HG02973 (cell line): ENCODE measurements at regions not wholly inside any gene's neighbourhood (a gene's known extent, or its start where the extent isn't known, plus 50 kb on each side); places are given as distances from the start of the nearest gene placed in this dataset.

Source experiments
- ATAC-seq: cut with Tn5 transposase; IDR thresholded peaks from one replicate; pipeline ENCODE4 v1.9.1; 2021; ENCODE audit warnings: moderate library complexity; ENCODE audit not compliant: unreplicated experiment

GRCh38 chr1:72693899-72694298, 411.6 kb upstream of the NEGR1 start:
- ATAC-seq, result no peak

DNA sequence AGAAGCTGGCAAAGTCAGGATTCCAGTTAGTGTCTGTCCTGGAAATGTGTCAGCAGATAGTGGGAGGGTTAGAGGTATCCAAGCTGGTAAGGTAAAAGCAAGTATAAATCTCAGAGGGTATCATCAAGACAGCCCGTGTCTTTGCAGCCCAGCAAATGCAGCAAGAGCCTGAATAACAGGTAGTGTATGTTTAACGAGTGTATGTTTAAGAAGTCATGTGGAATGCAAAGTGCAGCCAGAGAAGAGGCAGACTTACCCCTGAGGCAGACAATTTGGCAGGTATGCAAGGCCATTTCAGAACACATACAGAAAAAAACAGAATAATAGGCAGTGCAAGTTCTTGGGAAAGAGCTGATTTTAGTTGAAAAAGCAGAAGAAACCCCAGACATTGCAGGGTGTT, 411.0 kb upstream of the NEGR1 start:
- ATAC-seq, result no peak

GRCh38 chr1:72690871-72691270, 408.5 kb upstream of the NEGR1 start:
- no peak for ATAC-seq

- ATAC-seq, result no peak
These were observed 396.3 kb upstream of the NEGR1 start for GRCh38 chr1:72678683-72679082.

DNA sequence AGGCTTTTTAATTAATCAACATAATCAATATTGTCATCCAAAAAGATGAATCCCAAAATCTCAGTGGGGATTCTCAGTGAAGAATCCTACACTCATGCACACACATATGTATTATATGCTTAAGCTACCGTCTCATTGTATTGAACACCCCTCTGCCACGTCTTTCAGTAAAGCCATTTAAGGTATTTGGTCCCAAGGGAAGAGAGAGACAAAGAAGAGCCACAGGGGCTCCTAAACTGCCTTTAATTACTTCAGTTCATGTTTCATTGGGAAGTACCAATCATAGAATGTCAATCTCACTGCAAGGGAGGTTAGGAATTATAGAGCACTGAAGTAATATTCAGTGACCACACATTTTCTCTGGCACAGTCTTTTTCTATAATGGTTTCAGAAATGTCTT, 388.6 kb upstream of the NEGR1 start:
- no peak for ATAC-seq

DNA sequence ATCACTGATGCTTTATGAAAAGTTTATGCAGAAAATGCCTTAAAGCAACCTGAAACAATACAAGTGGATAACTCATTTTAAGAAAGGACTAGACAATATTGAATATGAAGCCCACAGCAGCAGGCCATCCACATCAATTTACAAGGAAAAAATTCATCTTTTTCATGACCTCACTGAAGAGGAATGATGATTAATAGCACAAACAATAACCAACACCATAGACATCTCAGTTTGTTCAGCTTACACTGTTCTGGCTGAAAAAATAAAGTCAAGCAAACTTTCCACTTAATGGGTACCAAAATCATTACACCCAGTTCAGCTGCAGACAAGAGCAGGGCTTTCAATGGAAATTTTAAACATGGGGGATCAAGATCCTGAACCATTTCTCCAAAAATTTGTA, 380.6 kb upstream of the NEGR1 start:
- ATAC-seq, result no peak

- no peak for ATAC-seq
These were observed 368.6 kb upstream of the NEGR1 start for GRCh38 chr1:72650843-72651435.

DNA sequence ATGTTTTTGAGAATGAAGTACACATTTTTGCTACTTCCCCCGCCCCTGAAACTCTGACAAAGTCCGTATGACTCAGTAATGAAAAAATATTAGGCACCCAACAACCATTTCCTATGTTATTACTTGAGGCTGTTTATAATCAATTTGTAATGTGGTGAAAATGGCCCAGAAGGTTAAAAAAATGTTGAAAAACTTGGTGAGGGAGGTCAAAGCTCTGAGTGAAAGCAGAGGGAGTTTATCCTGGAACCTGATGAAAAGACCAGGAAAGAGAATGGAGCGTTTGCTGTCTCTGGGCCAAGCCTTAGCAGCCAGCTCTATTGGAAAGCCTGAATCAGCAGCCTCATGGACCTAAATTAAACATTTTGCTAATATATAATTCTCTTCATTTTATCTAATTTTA, 367.7 kb upstream of the NEGR1 start:
- ATAC-seq, result no peak

GRCh38 chr1:72649211-72649888, 367.0 kb upstream of the NEGR1 start:
- no peak for ATAC-seq

DNA sequence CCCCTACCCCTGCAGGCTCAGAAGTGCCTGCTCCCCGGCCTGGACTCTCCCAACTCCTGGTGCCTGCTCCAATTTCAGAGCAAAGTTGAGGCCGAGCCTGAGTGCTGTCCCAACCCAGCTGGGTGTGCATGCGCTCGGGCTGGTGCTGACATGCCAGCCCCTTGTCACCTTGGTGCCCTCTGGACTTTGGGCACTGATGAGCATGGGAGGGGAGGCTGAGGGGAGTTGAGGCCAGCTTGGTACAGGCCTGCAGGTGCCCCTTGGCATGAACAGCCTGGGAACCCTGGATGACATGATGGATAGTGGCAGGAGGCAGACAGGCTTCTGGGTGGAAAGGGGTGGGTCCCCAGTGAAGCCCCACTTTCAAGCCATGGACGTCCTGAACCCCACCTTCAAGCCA, 366.1 kb upstream of the NEGR1 start:
- no peak for ATAC-seq

GRCh38 chr1:72643142-72643541, 360.8 kb upstream of the NEGR1 start:
- ATAC-seq, result no peak

GRCh38 chr1:72637593-72637992, 355.3 kb upstream of the NEGR1 start:
- ATAC-seq, result no peak

GRCh38 chr1:72636631-72637030, 354.3 kb upstream of the NEGR1 start:
- no peak for ATAC-seq

DNA sequence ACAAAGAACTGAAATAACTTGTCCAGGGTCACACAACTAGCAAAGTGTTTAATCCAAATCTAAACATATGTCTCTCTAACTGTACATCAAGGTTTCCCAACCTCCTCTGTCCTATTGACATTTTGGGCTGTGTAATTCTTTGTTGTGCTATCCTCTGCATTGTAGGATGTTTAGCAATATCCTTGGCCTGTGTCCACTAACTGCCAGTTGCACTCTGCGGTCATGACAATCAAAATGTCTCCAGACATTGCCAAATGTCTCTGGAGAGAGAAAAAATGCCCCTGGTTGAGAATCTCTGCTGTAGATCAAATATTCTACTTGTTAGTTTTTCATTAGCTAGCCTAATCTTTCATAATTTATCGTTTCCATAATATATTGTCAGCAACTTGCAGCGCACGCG, 353.4 kb upstream of the NEGR1 start:
- ATAC-seq, result no peak

DNA sequence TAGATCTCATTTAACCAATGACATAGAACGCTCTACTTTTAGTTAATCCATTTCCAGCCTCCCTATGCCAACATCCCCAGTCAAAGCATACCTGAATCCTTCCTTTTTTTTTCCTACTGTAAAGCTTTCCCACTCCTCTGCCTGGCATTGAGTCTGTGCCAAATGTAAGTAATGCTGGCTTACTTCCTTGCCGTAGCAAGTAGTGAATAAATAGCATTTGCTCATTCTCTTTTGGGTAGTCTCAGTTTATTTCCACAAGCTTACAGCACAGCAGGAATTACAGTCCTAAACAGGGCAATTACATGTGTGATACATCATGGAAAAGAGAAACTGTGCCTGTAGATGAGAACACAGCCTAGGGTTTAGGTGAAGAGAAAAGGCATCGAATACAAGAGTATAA, 352.6 kb upstream of the NEGR1 start:
- no peak for ATAC-seq

DNA sequence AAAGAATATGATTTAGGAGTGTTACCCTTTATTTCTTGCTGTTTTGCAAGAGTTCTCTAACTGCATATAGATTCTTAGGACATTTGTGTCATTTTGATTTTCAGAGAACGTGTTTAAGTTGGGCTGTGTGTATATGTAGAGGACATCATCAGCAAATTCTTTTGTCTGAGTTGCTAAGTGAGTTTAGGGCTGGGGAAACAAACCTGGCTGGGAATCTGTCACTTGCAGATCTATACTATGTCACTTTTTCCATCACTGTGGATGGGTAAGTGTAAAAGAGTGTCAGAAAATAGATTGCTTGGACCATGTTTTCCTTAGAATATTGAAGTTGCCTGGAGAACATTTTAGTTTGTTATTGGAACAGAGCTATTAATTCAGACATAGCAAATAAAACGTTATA, 349.1 kb upstream of the NEGR1 start:
- no peak for ATAC-seq

- ATAC-seq, result peak; percentile 86
These were observed 341.0 kb upstream of the NEGR1 start for GRCh38 chr1:72623299-72623708.

DNA sequence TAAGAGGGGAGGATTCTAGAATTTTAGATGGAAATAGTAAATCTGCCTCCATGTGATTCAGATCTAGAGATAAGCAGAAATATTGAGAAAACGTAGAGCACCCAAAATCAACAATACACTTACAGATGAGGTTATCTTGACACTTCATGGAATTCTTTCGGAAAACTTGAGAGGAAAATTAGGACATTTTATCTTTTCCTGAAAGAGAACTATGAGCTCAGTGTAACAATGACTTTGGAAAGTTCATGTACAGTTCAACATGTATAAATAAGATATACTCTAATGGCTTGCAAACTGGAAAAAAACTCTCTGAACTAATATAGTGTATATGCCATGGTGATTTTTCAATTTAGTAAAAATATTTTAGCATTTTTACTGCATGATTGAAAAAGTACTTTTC, 338.1 kb upstream of the NEGR1 start:
- no peak for ATAC-seq

GRCh38 chr1:72606216-72606810, 324.0 kb upstream of the NEGR1 start:
- ATAC-seq, result no peak

GRCh38 chr1:72601035-72601674, 318.8 kb upstream of the NEGR1 start:
- no peak for ATAC-seq

DNA sequence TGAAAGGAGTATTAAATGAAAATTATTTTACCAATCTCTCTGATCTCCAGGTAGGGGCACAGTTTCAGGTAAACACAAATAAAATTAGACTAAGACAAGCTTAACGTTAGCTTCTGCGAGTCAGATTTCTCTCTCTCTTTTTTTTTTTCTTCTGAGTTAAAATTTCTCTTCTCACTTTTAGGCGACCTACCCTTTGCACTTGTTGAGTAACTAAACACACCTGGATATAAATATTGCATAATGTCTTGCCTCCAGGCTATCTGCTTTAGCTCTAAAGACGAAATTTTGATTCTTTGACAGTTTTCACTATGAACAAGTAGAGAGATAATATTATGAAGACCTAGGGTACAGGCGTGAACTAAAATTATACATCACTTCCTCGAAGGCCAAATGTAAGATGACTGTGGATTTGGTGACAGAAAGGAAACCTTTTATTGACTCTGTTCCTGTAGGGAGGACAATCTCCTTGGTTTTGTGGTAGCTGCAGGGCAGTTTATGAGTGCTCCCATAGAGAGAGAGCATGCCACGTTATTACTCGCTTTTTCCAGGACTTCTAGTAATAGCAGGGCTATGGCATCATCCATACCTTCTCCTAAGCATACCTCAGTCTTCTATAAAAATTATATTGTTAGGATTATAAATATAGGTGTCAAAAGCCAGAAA, 303.8 kb upstream of the NEGR1 start:
- ATAC-seq, result no peak

DNA sequence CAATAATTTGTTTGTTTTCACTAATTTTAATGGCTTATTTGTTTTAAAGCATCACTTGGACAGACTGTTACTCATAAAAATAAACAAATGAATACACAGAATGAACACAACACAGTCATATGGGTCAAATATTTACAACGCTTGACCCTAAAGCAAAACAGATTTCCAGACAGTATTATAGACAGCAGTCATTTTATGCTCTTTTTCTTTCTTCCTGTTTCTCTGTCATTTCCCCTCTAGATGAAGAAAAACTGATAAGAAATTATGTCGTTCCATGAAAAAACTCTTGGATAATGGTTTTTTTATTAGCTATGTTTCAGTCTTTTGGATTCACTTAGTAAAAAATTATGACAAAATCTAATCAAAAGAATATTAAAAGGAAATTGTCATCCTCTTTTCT, 297.3 kb upstream of the NEGR1 start:
- ATAC-seq, result no peak
